ENCODE measurements at regions not wholly inside any gene's neighbourhood (a gene's known extent, or its start where the extent isn't known, plus 50 kb on each side); places are given as distances from the start of the nearest gene placed in this dataset.
"Not testable (repeated sequence)": the region's sequence is repeated elsewhere in the genome, so short reads cannot be mapped to it uniquely, and the experiment has no call there.

- TF ChIP-seq RERE (CRISPR knock-in tag; IDR thresholded peaks at IDR 0.05; ENCODE audit: borderline replicate concordance): no peak
- TF ChIP-seq BHLHE40 (IDR thresholded peaks at IDR 0.05; ENCODE audit: low read length): no peak
Observed at GRCh38 chr22:11307998-11308397, 4220.0 kb upstream of the OR11H1 start (continued).

GRCh38 chr22:11309777-11310176 is 4218.2 kb upstream of the OR11H1 start:
- H4K20me1 ChIP-seq (replicated peaks; ENCODE audit: control insufficient read depth, insufficient read depth, low read length); FAIRE-seq; BruUV-seq (replicated peaks); POLR2A ChIA-PET; H3K27ac ChIP-seq (ENCODE audit: extremely low read depth, low read depth, low read length); H3K9me1 ChIP-seq (ENCODE audit: control insufficient read depth, insufficient read depth, low read length); H3K4me1 ChIP-seq (replicated peaks in 1 of 2; ENCODE audit: control insufficient read depth in 2 of 2, insufficient read depth in 2 of 2, low read length in 2 of 2); H3K9me3 ChIP-seq (replicated peaks; ENCODE audit: control insufficient read depth, insufficient read depth, low read depth, low read length); H3K36me3 ChIP-seq (ENCODE audit: control insufficient read depth, insufficient read depth, low read length); CTCF ChIA-PET (ENCODE audit: low intra/inter-chr PET ratio); H3K27me3 ChIP-seq (ENCODE audit: control insufficient read depth in 2 of 2, insufficient read depth in 2 of 2, low read length in 2 of 2); H3K4me2 ChIP-seq (ENCODE audit: insufficient read depth, low read length); H3K4me3 ChIP-seq; H3K9ac ChIP-seq (ENCODE audit: insufficient read depth in 1 of 2, low read depth in 2 of 2, low read length in 2 of 2); intact Hi-C loops (cut with micrococcal nuclease); ATAC-seq; DNase-seq (ENCODE audit: extremely low read depth in 1 of 4, low spot score in 3 of 4); H3K79me2 ChIP-seq (ENCODE audit: control insufficient read depth, insufficient read depth, low read length); H2AFZ ChIP-seq (ENCODE audit: low read depth, low read length): not testable (repeated sequence)
- WGBS (ENCODE audit: insufficient coverage, low coverage, missing lambda C conversion rate): 4% methylated on average over 4 of the region's 4 CpGs
- in situ Hi-C loops (cut with MboI): loop anchor here (25.0 kb wide), 1 partner anchor 978 kb away; no protein-coding TSS in a partner anchor

GRCh38 chr22:11310647-11311046 is 4217.3 kb upstream of the OR11H1 start:
- BruUV-seq (replicated peaks); H3K9me1 ChIP-seq (ENCODE audit: control insufficient read depth, insufficient read depth, low read length); H3K9ac ChIP-seq (ENCODE audit: insufficient read depth in 1 of 2, low read depth in 2 of 2, low read length in 2 of 2); H2AFZ ChIP-seq (ENCODE audit: low read depth, low read length); H3K9me3 ChIP-seq (replicated peaks; ENCODE audit: control insufficient read depth, insufficient read depth, low read depth, low read length); CTCF ChIA-PET (ENCODE audit: low intra/inter-chr PET ratio); POLR2A ChIA-PET; ATAC-seq; H3K79me2 ChIP-seq (ENCODE audit: control insufficient read depth, insufficient read depth, low read length); H4K20me1 ChIP-seq (replicated peaks; ENCODE audit: control insufficient read depth, insufficient read depth, low read length); H3K4me3 ChIP-seq; H3K4me1 ChIP-seq (replicated peaks in 1 of 2; ENCODE audit: control insufficient read depth in 2 of 2, insufficient read depth in 2 of 2, low read length in 2 of 2); H3K36me3 ChIP-seq (ENCODE audit: control insufficient read depth, insufficient read depth, low read length); H3K27me3 ChIP-seq (ENCODE audit: control insufficient read depth in 2 of 2, insufficient read depth in 2 of 2, low read length in 2 of 2); intact Hi-C loops (cut with micrococcal nuclease); H3K4me2 ChIP-seq (ENCODE audit: insufficient read depth, low read length); H3K27ac ChIP-seq (ENCODE audit: extremely low read depth, low read depth, low read length); FAIRE-seq; DNase-seq (ENCODE audit: extremely low read depth in 1 of 4, low spot score in 3 of 4): not testable (repeated sequence)
- in situ Hi-C loops (cut with MboI): loop anchor here (25.0 kb wide), 1 partner anchor 977 kb away; no protein-coding TSS in a partner anchor
- 2% methylated on average over 3 of the region's 3 CpGs for WGBS (ENCODE audit: insufficient coverage, low coverage, missing lambda C conversion rate)

GRCh38 chr22:11312640-11313039 is 4215.4 kb upstream of the OR11H1 start:
- H3K9me3 ChIP-seq (replicated peaks; ENCODE audit: control insufficient read depth, insufficient read depth, low read depth, low read length); BruUV-seq (replicated peaks); intact Hi-C loops (cut with micrococcal nuclease); H3K27me3 ChIP-seq (ENCODE audit: control insufficient read depth in 2 of 2, insufficient read depth in 2 of 2, low read length in 2 of 2); DNase-seq (ENCODE audit: extremely low read depth in 1 of 4, low spot score in 3 of 4); H3K9ac ChIP-seq (ENCODE audit: insufficient read depth in 1 of 2, low read depth in 2 of 2, low read length in 2 of 2); POLR2A ChIA-PET; H3K9me1 ChIP-seq (ENCODE audit: control insufficient read depth, insufficient read depth, low read length); H2AFZ ChIP-seq (ENCODE audit: low read depth, low read length); H3K4me3 ChIP-seq; FAIRE-seq; H3K4me1 ChIP-seq (replicated peaks in 1 of 2; ENCODE audit: control insufficient read depth in 2 of 2, insufficient read depth in 2 of 2, low read length in 2 of 2); H3K36me3 ChIP-seq (ENCODE audit: control insufficient read depth, insufficient read depth, low read length); CTCF ChIA-PET (ENCODE audit: low intra/inter-chr PET ratio); ATAC-seq; H3K27ac ChIP-seq (ENCODE audit: extremely low read depth, low read depth, low read length); H3K4me2 ChIP-seq (ENCODE audit: insufficient read depth, low read length); H3K79me2 ChIP-seq (ENCODE audit: control insufficient read depth, insufficient read depth, low read length); H4K20me1 ChIP-seq (replicated peaks; ENCODE audit: control insufficient read depth, insufficient read depth, low read length): not testable (repeated sequence)
- in situ Hi-C loops (cut with MboI): loop anchor here (25.0 kb wide), 1 partner anchor 975 kb away; no protein-coding TSS in a partner anchor
- WGBS (ENCODE audit: insufficient coverage, low coverage, missing lambda C conversion rate): 0% methylated on average over 7 of the region's 7 CpGs
